ENCODE measurements at regions not wholly inside any gene's neighbourhood (a gene's known extent, or its start where the extent isn't known, plus 50 kb on each side); places are given as distances from the start of the nearest gene placed in this dataset.

DNA sequence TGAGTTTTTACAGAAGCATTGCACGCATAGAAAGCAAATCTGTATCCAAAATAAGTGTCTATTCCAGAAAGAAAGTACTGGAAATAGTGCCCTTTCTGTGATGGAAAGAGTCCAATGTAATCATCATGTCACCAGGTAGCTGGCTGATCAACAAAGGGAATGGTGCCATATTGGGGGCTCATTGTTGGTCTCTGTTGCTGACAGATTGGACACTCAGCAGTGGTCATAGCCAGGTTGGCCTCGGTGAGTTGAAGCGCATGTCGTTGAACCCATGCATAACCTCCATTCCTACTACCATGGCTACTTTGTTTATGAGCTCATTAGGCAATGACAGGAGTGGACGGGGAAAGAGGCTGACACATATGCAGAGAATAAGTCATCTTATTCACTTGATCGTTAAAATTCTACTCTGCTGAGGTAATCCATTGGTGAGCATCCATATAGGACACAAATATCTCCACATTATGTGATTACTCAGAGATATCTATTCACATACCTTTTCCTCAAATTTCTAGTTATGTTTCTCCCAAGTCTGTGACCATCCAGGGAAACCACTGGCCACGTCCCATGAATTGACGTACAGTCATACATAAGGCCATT is 560.5 kb downstream of the HAO1 start:
- Histone ChIP-seq H3K4me3 (ENCODE audit: insufficient read depth, low read depth, low read length) (no peak overlapping the region), H3K27me3 (ENCODE audit: control insufficient read depth, insufficient read depth, low read length) (no peaks in the 10 kb centered on the region), H3K36me3 (replicated peaks; ENCODE audit: control insufficient read depth, insufficient read depth, low read length) (no peaks in the 10 kb centered on the region)
- no peak for DNase-seq

DNA sequence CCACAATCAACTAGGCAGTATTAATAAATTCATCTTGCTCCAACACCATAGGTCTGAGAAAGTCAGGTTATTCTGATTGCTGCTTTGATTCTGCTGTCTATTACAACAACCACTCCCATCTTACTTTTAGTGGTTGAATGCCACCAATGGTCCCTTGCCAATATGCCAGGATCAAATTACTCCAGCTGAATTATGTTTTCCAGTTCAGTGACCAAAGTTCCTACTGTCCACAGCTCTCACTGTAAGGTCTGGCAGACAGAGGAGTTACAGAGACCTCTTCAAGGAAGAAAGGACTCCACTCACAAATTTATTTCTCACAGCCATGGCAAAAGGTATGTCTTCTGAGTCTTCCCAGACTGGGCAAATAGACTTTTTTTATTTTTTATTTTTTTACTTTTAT is 557.0 kb downstream of the HAO1 start:
- no peaks in the 10 kb centered on the region for H3K27me3 ChIP-seq (ENCODE audit: control insufficient read depth, insufficient read depth, low read length)
- no peak overlapping the region for H3K4me3 ChIP-seq (ENCODE audit: insufficient read depth, low read depth, low read length)
- no peak for DNase-seq
- H3K36me3 ChIP-seq (replicated peaks; ENCODE audit: control insufficient read depth, insufficient read depth, low read length) = no peaks in the 10 kb centered on the region

DNA sequence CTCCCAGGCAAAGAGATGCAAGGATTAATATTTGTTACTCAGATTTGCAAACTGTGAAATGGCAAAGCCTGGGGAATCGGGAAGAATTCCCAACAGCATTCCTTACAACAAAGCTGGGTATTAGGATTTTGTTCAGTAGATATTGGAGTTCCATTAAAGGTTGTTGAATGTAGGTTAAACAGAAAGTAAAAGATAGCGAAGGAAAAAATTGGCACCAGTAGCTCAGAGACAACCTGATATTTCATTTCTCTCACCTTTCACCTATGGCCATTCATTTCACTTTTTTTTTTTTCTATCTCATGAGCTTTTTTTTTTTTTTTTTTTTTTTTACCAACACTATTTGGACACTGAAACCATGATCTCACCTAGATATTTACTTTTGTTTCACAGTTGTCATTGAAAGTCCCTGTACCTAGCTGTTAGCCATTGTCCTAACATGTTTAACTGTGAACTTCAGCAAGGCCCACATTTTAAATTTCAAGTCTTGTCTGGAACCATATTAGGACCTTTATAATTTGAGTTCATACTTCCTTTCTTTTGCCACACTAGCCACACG is 552.5 kb downstream of the HAO1 start:
- no peaks in the 10 kb centered on the region for H3K36me3 ChIP-seq (replicated peaks; ENCODE audit: control insufficient read depth, insufficient read depth, low read length)
- no peak for DNase-seq

DNA sequence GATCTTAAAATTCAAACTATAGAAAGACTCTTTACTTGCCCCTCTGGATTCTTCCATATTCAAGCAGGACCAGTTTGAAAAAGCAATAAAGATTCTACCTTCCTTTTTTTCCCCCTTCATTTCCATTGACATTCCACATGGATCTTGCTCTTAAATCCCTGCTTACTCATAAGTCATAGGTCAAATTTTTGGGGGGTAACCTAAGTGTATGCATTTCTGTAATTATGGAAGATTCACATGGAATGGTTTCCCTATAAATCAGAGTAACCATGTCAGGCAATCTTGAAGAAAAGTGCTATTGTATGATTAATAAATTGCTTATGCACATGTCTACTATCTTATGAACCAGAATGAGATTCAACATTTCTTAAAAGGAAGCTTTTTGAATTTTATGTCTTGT is 551.0 kb downstream of the HAO1 start:
- Histone ChIP-seq H3K27me3 (ENCODE audit: control insufficient read depth, insufficient read depth, low read length) (no peaks in the 10 kb centered on the region), H3K36me3 (replicated peaks; ENCODE audit: control insufficient read depth, insufficient read depth, low read length) (no peaks in the 10 kb centered on the region), H3K4me3 (ENCODE audit: insufficient read depth, low read depth, low read length) (no peak overlapping the region)
- DNase-seq = no peak

More for the DNA sequence above, 552.5 kb downstream of the HAO1 start:
- no peak overlapping the region for H3K4me3 ChIP-seq (ENCODE audit: insufficient read depth, low read depth, low read length)
- H3K27me3 ChIP-seq (ENCODE audit: control insufficient read depth, insufficient read depth, low read length) = no peaks in the 10 kb centered on the region

DNA sequence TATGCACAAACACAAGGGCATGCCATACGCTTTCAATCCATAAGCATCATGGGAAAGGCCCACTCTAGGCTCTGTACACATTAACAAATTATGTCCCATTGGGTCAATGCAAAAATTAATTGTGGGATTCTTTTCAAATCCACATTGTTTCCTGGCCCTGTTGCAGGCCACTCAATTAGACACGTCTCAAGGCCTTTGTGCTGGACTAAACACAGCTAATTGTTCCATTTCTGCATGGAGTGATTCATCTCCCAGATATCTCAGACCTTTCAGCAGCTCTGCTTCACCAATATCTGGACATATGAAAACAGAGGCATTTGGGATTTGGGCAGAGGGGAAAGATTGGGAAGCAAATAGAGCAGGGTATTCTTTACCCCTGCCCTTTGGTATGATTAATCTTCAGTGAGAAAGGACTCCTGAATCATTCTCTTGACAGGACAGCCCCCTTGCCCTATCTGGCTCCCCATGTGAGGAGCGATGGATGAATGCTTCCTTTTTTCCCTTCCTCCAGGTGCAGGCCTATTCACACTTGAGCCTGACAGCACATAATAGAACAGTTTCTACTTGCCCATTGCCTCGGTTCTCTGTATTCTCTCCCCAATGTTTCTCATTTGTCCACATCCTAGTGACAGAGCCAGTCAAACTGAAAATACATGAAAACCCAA is 547.6 kb downstream of the HAO1 start:
- no peak overlapping the region for H3K4me3 ChIP-seq (ENCODE audit: insufficient read depth, low read depth, low read length)
- DNase-seq = no peak
- no peaks in the 10 kb centered on the region for H3K36me3 ChIP-seq (replicated peaks; ENCODE audit: control insufficient read depth, insufficient read depth, low read length)
- H3K27me3 ChIP-seq (ENCODE audit: control insufficient read depth, insufficient read depth, low read length) = no peaks in the 10 kb centered on the region

DNA sequence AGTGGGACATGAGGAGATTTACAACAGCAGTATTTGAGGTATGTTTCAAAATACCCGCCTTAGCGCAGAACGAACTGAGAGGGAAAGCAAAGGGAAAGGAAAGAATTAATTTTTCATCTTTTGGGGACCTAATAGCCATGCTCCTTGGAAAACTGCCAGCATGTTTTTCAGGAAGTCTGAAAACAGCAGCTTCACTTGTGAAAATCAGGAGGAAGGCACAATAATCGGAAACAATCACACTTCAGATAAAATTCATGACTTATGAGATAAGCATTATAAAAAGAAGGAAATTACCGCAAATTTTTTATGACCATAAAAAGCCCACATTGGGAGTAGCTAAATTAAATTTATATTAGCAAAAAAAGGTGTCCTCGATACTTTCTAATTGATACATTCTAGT is 541.1 kb downstream of the HAO1 start:
- DNase-seq = no peak
- Histone ChIP-seq H3K36me3 (replicated peaks; ENCODE audit: control insufficient read depth, insufficient read depth, low read length) (no peaks in the 10 kb centered on the region), H3K27me3 (ENCODE audit: control insufficient read depth, insufficient read depth, low read length) (no peaks in the 10 kb centered on the region), H3K4me3 (ENCODE audit: insufficient read depth, low read depth, low read length) (no peak overlapping the region)

DNA sequence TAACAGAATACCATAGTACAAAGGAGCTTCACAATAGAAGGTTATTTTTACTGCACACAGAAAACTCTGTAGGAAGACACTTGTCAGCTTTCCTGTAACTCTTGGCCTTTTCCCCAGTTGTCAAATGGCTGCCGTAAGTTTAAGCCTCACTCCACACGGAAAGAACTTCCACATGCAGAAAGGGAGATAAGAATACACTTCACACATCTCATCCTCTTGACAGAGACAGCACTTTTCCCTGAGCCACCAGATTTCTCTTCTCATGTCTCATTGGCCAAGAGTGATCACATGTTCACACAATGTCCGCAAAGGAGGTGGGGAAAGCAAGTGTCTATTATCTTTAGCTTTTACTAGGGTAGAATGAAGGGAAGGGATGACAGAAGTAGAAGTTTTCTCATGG is 540.7 kb downstream of the HAO1 start:
- Histone ChIP-seq H3K4me3 (ENCODE audit: insufficient read depth, low read depth, low read length) (no peak overlapping the region), H3K36me3 (replicated peaks; ENCODE audit: control insufficient read depth, insufficient read depth, low read length) (no peaks in the 10 kb centered on the region), H3K27me3 (ENCODE audit: control insufficient read depth, insufficient read depth, low read length) (no peaks in the 10 kb centered on the region)
- no peak for DNase-seq

DNA sequence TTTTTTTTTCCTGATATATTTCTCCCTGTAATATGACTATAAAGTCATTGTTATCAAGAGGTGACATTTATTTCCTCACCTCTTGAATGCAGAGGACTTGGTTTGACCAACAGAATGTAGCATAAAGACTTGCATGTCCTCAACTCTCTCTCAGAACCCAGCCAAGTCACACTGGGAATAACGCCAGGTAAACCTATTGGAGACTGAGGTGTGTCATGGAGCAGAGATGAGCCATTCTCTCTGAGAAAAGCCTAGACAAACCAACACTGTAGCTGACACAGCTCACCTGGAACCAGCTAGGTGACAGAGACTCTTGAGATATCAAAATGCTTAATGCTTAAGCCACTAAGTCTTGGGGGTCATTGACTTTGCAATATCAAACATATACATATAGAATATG is 533.6 kb downstream of the HAO1 start:
- DNase-seq = no peak
- no peaks in the 10 kb centered on the region for H3K27me3 ChIP-seq (ENCODE audit: control insufficient read depth, insufficient read depth, low read length)
- no peaks in the 10 kb centered on the region for H3K36me3 ChIP-seq (replicated peaks; ENCODE audit: control insufficient read depth, insufficient read depth, low read length)

DNA sequence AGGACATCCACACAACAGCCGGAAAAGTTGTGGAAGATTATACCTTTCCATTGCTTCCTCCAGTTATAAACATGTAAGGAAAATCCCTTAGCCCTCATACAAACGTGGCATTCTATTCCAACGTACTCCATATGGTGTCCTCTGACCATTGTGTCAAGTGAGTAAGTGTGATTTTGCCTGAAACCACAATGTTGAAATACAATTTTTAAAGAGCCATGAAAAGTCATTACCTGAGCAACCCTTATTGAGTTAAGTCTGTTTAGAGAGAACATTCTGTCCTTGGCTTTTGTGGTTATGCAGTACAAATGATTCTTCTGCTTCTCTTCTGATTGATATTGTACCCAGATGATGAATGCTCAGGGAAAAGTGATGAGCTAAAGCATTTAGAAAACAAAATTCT is 530.1 kb downstream of the HAO1 start:
- Histone ChIP-seq H3K36me3 (replicated peaks; ENCODE audit: control insufficient read depth, insufficient read depth, low read length) (no peaks in the 10 kb centered on the region), H3K27me3 (ENCODE audit: control insufficient read depth, insufficient read depth, low read length) (no peaks in the 10 kb centered on the region), H3K4me3 (ENCODE audit: insufficient read depth, low read depth, low read length) (no peak overlapping the region)
- no peak for DNase-seq

More for the DNA sequence above, 533.6 kb downstream of the HAO1 start:
- no peak overlapping the region for H3K4me3 ChIP-seq (ENCODE audit: insufficient read depth, low read depth, low read length)

DNA sequence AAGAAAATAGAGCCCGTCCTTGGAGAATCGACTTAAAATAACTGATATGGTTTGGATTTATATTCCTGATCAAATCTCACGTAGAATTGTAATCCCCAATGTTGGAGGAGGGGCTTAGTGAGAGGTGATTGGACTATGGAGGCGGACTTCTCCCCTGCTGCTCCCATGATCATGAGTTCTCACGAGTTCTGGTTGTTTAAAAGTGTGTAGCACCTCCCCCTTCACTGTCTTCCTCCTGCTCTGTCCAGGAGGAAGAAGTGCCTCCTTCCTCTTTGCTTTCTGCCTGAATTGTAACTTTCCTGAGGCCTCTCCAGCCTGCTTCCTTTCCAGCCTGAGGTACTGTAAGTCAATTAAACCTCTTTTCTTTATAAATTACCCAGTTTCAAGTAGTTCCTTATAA is 529.2 kb downstream of the HAO1 start:
- no peak for DNase-seq
- Histone ChIP-seq H3K36me3 (replicated peaks; ENCODE audit: control insufficient read depth, insufficient read depth, low read length) (no peaks in the 10 kb centered on the region), H3K4me3 (ENCODE audit: insufficient read depth, low read depth, low read length) (no peak overlapping the region), H3K27me3 (ENCODE audit: control insufficient read depth, insufficient read depth, low read length) (no peaks in the 10 kb centered on the region)

DNA sequence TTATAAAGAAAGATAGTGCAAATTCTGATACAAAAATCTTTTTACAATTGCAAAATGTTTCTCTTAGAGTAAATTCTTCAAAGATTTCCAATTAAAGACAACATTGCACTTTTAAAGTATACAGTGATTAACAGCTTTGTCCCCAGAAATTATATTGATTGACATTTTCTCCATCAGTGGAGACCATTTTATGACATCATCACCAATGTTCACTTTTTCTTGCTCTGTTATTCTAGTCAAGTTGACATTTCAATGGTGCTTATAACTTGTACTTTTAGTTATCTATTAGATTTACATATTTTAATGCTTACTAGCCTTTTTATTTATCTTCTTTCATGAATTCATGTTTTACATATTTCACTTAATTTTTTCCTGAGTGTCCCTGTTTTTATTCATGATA is 524.8 kb downstream of the HAO1 start:
- no peaks in the 10 kb centered on the region for H3K27me3 ChIP-seq (ENCODE audit: control insufficient read depth, insufficient read depth, low read length)
- H3K36me3 ChIP-seq (replicated peaks; ENCODE audit: control insufficient read depth, insufficient read depth, low read length) = no peaks in the 10 kb centered on the region
- DNase-seq = no peak
- no peak overlapping the region for H3K4me3 ChIP-seq (ENCODE audit: insufficient read depth, low read depth, low read length)

DNA sequence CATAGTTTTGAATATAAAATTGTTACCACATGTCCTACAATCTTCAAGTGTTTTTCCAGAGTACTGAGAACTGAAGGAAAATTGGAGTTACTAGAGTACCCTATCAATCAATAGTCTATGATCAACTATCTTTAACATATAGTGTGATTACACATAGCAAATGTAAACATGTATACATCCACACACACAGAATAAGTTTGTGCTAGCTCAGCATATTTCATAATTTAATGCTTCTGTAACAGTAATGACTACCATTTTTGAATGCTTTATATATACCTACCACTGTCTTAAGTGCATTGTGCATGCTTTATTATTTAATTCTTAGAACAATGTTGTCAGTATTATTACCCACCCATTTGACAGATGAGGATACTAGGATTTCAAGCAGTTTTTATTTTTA is 523.9 kb downstream of the HAO1 start:
- DNase-seq = no peak
- Histone ChIP-seq H3K27me3 (ENCODE audit: control insufficient read depth, insufficient read depth, low read length) (no peaks in the 10 kb centered on the region), H3K36me3 (replicated peaks; ENCODE audit: control insufficient read depth, insufficient read depth, low read length) (no peaks in the 10 kb centered on the region), H3K4me3 (ENCODE audit: insufficient read depth, low read depth, low read length) (no peak overlapping the region)

DNA sequence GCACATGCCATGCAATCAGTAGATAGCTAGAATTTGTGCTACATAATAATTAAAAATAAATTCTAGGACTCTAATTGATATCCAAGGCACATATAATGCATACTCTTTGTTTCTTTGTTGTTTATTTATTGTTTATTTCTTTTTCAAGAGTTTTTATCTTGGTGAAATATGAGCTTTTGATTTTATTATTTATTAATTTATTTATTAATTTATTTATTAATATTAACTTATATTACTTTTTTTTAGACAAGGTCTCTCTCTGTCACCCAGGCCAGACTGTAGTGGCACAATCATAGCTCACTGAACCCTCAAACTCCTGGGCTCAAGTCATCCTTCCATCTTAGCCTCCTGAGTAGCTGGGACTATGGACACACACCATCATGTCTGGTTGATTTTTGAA is 519.9 kb downstream of the HAO1 start:
- Histone ChIP-seq H3K27me3 (ENCODE audit: control insufficient read depth, insufficient read depth, low read length) (no peaks in the 10 kb centered on the region), H3K36me3 (replicated peaks; ENCODE audit: control insufficient read depth, insufficient read depth, low read length) (no peaks in the 10 kb centered on the region), H3K4me3 (ENCODE audit: insufficient read depth, low read depth, low read length) (no peak overlapping the region)
- DNase-seq = no peak

DNA sequence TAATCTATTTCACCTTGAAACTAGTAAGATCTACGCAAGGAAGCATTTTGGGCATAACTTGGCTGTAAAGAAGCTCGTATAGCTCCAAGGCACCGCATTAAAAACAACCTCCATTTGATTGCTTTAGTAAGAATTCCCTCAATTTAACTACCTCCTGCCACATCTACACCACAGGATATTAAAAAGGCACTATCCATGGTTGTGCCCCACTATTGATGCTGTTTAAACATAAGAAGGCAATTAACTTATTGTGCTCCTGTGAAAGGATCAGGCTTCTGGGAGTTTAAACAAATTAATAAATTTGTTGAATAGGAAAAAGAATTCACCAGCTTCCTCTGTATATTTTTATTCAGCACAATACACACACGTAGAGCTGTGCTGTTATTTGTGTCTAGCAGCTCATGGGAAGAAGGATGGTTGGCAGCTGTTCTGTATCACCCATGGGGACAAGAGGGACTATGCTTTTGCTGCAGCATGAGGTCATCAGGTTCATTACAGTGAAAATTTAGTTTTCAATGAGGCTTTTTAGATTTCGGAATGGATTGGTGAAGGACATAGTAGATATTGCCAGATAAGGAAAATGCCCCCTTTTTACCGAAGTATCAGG is 513.3 kb downstream of the HAO1 start:
- no peaks in the 10 kb centered on the region for H3K36me3 ChIP-seq (replicated peaks; ENCODE audit: control insufficient read depth, insufficient read depth, low read length)
- H3K4me3 ChIP-seq (ENCODE audit: insufficient read depth, low read depth, low read length) = no peak overlapping the region
- no peak for DNase-seq
- H3K27me3 ChIP-seq (ENCODE audit: control insufficient read depth, insufficient read depth, low read length) = no peaks in the 10 kb centered on the region

DNA sequence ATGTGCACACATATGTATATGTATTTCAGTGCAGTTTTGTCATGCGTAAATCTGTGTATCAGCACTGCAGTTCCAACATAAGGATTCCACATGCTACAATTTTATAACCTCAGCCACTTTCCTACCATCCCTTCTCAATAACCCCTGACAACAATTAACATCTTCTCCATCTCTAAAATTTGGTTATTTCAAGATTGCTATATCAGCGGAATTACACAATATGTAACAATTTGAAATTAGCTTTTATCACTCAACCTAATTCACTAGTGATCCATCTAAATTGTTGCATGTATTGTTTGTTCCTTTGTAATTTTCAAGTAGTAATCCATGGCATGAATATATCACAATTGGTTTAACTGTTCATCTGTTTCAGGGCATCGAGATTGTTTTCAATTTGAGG is 511.3 kb downstream of the HAO1 start:
- Histone ChIP-seq H3K27me3 (ENCODE audit: control insufficient read depth, insufficient read depth, low read length) (no peaks in the 10 kb centered on the region), H3K36me3 (replicated peaks; ENCODE audit: control insufficient read depth, insufficient read depth, low read length) (no peaks in the 10 kb centered on the region), H3K4me3 (ENCODE audit: insufficient read depth, low read depth, low read length) (no peak overlapping the region)
- no peak for DNase-seq

Data from H7 (cell line).